Activated naive CD8-positive, alpha-beta T cell (primary cell): ENCODE measurements at regions not wholly inside any gene's neighbourhood (a gene's known extent, or its start where the extent isn't known, plus 50 kb on each side); places are given as distances from the start of the nearest gene placed in this dataset.
"Not testable (repeated sequence)": the region's sequence is repeated elsewhere in the genome, so short reads cannot be mapped to it uniquely, and the experiment has no call there.

Experiments
- H3K27ac Mint-ChIP-seq: one replicate; pipeline ENCODE4 v1.8.0; 2021; ENCODE audit warnings: mixed read lengths
- H3K27me3 Mint-ChIP-seq: one replicate; pipeline ENCODE4 v1.8.0; 2021; ENCODE audit warnings: mixed read lengths
- H3K36me3 Mint-ChIP-seq: one replicate; pipeline ENCODE4 v1.8.0; 2021; ENCODE audit warnings: mixed read lengths
- H3K4me1 Mint-ChIP-seq: one replicate; pipeline ENCODE4 v1.8.0; 2021; ENCODE audit warnings: low read depth, mixed read lengths
- H3K4me3 Mint-ChIP-seq: one replicate; pipeline ENCODE4 v1.8.0; 2021; ENCODE audit warnings: mild to moderate bottlenecking, mixed read lengths
- H3K9me3 Mint-ChIP-seq: one replicate; pipeline ENCODE4 v1.8.0; 2021; ENCODE audit warnings: low read depth, mixed read lengths

GRCh38 chr9:31372799-31373587 is 1011.5 kb upstream of the ACO1 start:
- H3K27me3 Mint-ChIP-seq, result no peaks in the 10 kb centered on the region
- H3K27ac Mint-ChIP-seq, result no peak overlapping the region
- H3K36me3 Mint-ChIP-seq, result no peaks in the 10 kb centered on the region
- H3K4me1 Mint-ChIP-seq, result no peaks in the 10 kb centered on the region
- no peak overlapping the region for H3K4me3 Mint-ChIP-seq
- no peaks in the 10 kb centered on the region for H3K9me3 Mint-ChIP-seq

- no peaks in the 10 kb centered on the region for H3K27me3 Mint-ChIP-seq
- H3K9me3 Mint-ChIP-seq, result no peaks in the 10 kb centered on the region
- H3K4me1 Mint-ChIP-seq, result no peaks in the 10 kb centered on the region
- H3K27ac Mint-ChIP-seq, result no peak overlapping the region
- H3K4me3 Mint-ChIP-seq, result no peak overlapping the region
- no peaks in the 10 kb centered on the region for H3K36me3 Mint-ChIP-seq
Observed at GRCh38 chr9:31377358-31377757, 1007.1 kb upstream of the ACO1 start.

- H3K4me1 Mint-ChIP-seq, result peaks cover 19% of the 10 kb centered on the region
- no peaks in the 10 kb centered on the region for H3K9me3 Mint-ChIP-seq
- no peak overlapping the region for H3K27ac Mint-ChIP-seq
- H3K27me3 Mint-ChIP-seq, result no peaks in the 10 kb centered on the region
- H3K4me3 Mint-ChIP-seq, result no peak overlapping the region
- peaks cover 3% of the 10 kb centered on the region for H3K36me3 Mint-ChIP-seq
Observed at GRCh38 chr9:31388660-31389059, 995.8 kb upstream of the ACO1 start.

- Mint-ChIP-seq H3K27me3 (no peaks in the 10 kb centered on the region), H3K4me1 (peaks cover 23% of the 10 kb centered on the region), H3K4me3 (no peak overlapping the region), H3K27ac (no peak overlapping the region), H3K36me3 (peaks cover 3% of the 10 kb centered on the region), H3K9me3 (no peaks in the 10 kb centered on the region)
Observed at GRCh38 chr9:31389075-31389474, 995.4 kb upstream of the ACO1 start.

GRCh38 chr9:31390403-31391025 is 993.9 kb upstream of the ACO1 start:
- Mint-ChIP-seq H3K4me1 (peaks cover 23% of the 10 kb centered on the region), H3K27ac (peak overlapping the region; percentile 8), H3K27me3 (no peaks in the 10 kb centered on the region), H3K9me3 (no peaks in the 10 kb centered on the region), H3K4me3 (peak overlapping the region; percentile 31), H3K36me3 (peaks cover 3% of the 10 kb centered on the region)

- H3K27ac Mint-ChIP-seq, result no peak overlapping the region
- H3K27me3 Mint-ChIP-seq, result no peaks in the 10 kb centered on the region
- H3K9me3 Mint-ChIP-seq, result no peaks in the 10 kb centered on the region
- peaks cover 23% of the 10 kb centered on the region for H3K4me1 Mint-ChIP-seq
- H3K36me3 Mint-ChIP-seq, result peaks cover 5% of the 10 kb centered on the region
- no peak overlapping the region for H3K4me3 Mint-ChIP-seq
Observed at GRCh38 chr9:31393240-31393639, 991.2 kb upstream of the ACO1 start.

GRCh38 chr9:31394015-31394473 is 990.4 kb upstream of the ACO1 start:
- no peaks in the 10 kb centered on the region for H3K27me3 Mint-ChIP-seq
- H3K36me3 Mint-ChIP-seq, result peaks cover 5% of the 10 kb centered on the region
- peaks cover 23% of the 10 kb centered on the region for H3K4me1 Mint-ChIP-seq
- H3K4me3 Mint-ChIP-seq, result no peak overlapping the region
- H3K9me3 Mint-ChIP-seq, result no peaks in the 10 kb centered on the region
- no peak overlapping the region for H3K27ac Mint-ChIP-seq

GRCh38 chr9:31412081-31412480 is 972.4 kb upstream of the ACO1 start:
- Mint-ChIP-seq H3K27me3 (no peaks in the 10 kb centered on the region), H3K27ac (no peak overlapping the region), H3K9me3 (no peaks in the 10 kb centered on the region)

GRCh38 chr9:31415164-31415563 is 969.3 kb upstream of the ACO1 start:
- Mint-ChIP-seq H3K4me1 (no peaks in the 10 kb centered on the region), H3K9me3 (peaks cover 4% of the 10 kb centered on the region)

More at GRCh38 chr9:31412081-31412480, 972.4 kb upstream of the ACO1 start:
- Mint-ChIP-seq H3K4me3 (no peak overlapping the region), H3K4me1 (no peaks in the 10 kb centered on the region), H3K36me3 (peaks cover 4% of the 10 kb centered on the region)

GRCh38 chr9:31418419-31418818 is 966.0 kb upstream of the ACO1 start:
- no peaks in the 10 kb centered on the region for H3K4me1 Mint-ChIP-seq
- H3K27me3 Mint-ChIP-seq, result no peaks in the 10 kb centered on the region
- H3K27ac Mint-ChIP-seq, result no peak overlapping the region
- H3K4me3 Mint-ChIP-seq, result no peak overlapping the region
- H3K36me3 Mint-ChIP-seq, result peaks cover 5% of the 10 kb centered on the region
- peaks cover 4% of the 10 kb centered on the region for H3K9me3 Mint-ChIP-seq

More at GRCh38 chr9:31415164-31415563, 969.3 kb upstream of the ACO1 start:
- H3K27ac Mint-ChIP-seq, result no peak overlapping the region
- no peaks in the 10 kb centered on the region for H3K27me3 Mint-ChIP-seq
- no peak overlapping the region for H3K4me3 Mint-ChIP-seq
- H3K36me3 Mint-ChIP-seq, result peaks cover 5% of the 10 kb centered on the region

- H3K27ac Mint-ChIP-seq, H3K27me3 Mint-ChIP-seq, H3K36me3 Mint-ChIP-seq, H3K4me1 Mint-ChIP-seq, H3K9me3 Mint-ChIP-seq, H3K4me3 Mint-ChIP-seq: not testable (repeated sequence)
Observed at GRCh38 chr9:31443630-31444457, 940.6 kb upstream of the ACO1 start.

- H3K4me3 Mint-ChIP-seq, result no peak overlapping the region
- peaks cover 4% of the 10 kb centered on the region for H3K9me3 Mint-ChIP-seq
- peaks cover 11% of the 10 kb centered on the region for H3K4me1 Mint-ChIP-seq
- H3K27ac Mint-ChIP-seq, result no peak overlapping the region
- H3K36me3 Mint-ChIP-seq, result peaks cover 4% of the 10 kb centered on the region
- H3K27me3 Mint-ChIP-seq, result no peaks in the 10 kb centered on the region
Observed at GRCh38 chr9:31445357-31445756, 939.1 kb upstream of the ACO1 start.

- H3K4me3 Mint-ChIP-seq, result no peak overlapping the region
- peaks cover 4% of the 10 kb centered on the region for H3K9me3 Mint-ChIP-seq
- no peaks in the 10 kb centered on the region for H3K27me3 Mint-ChIP-seq
- H3K27ac Mint-ChIP-seq, result no peak overlapping the region
- peaks cover 4% of the 10 kb centered on the region for H3K36me3 Mint-ChIP-seq
- peaks cover 11% of the 10 kb centered on the region for H3K4me1 Mint-ChIP-seq
Observed at GRCh38 chr9:31445960-31446359, 938.5 kb upstream of the ACO1 start.

GRCh38 chr9:31467075-31467474 is 917.4 kb upstream of the ACO1 start:
- peaks cover 20% of the 10 kb centered on the region for H3K36me3 Mint-ChIP-seq
- peaks cover 16% of the 10 kb centered on the region for H3K9me3 Mint-ChIP-seq
- no peaks in the 10 kb centered on the region for H3K27me3 Mint-ChIP-seq
- peaks cover 12% of the 10 kb centered on the region for H3K4me1 Mint-ChIP-seq
- H3K27ac Mint-ChIP-seq, result no peak overlapping the region
- H3K4me3 Mint-ChIP-seq, result no peak overlapping the region

GRCh38 chr9:31470051-31470450 is 914.4 kb upstream of the ACO1 start:
- Mint-ChIP-seq H3K27ac (no peak overlapping the region), H3K36me3 (peaks cover 14% of the 10 kb centered on the region), H3K27me3 (no peaks in the 10 kb centered on the region), H3K4me3 (no peak overlapping the region), H3K9me3 (peaks cover 4% of the 10 kb centered on the region), H3K4me1 (peaks cover 14% of the 10 kb centered on the region)
